GM21825 (cell line): ENCODE measurements at regions not wholly inside any gene's neighbourhood (a gene's known extent, or its start where the extent isn't known, plus 50 kb on each side); places are given as distances from the start of the nearest gene placed in this dataset.

Source experiments
- ATAC-seq: cut with Tn5 transposase; IDR thresholded peaks from one replicate; pipeline ENCODE4 v1.9.1; 2021; ENCODE audit warnings: mild to moderate bottlenecking, moderate library complexity; ENCODE audit not compliant: unreplicated experiment

DNA sequence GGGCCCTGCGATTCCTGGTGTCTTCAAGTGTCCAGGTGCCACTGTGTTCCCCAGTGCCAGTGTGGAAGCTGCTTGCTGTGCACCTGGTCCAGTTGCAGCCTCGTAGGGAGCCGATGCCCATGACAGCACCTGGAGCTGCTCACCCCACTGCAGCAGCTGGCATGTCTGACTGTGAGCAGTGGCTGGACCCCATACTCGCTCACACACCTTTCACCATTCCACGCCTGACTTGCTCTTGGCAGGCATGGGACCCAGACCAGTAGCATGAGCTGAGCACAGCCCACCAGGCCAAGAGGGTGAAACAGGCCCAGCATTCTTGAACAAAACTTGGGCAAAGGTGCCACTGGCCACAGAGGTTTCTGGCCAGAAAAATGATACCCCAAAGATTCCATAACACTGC is 124.5 kb upstream of the THY1 start:
- no peak for ATAC-seq

DNA sequence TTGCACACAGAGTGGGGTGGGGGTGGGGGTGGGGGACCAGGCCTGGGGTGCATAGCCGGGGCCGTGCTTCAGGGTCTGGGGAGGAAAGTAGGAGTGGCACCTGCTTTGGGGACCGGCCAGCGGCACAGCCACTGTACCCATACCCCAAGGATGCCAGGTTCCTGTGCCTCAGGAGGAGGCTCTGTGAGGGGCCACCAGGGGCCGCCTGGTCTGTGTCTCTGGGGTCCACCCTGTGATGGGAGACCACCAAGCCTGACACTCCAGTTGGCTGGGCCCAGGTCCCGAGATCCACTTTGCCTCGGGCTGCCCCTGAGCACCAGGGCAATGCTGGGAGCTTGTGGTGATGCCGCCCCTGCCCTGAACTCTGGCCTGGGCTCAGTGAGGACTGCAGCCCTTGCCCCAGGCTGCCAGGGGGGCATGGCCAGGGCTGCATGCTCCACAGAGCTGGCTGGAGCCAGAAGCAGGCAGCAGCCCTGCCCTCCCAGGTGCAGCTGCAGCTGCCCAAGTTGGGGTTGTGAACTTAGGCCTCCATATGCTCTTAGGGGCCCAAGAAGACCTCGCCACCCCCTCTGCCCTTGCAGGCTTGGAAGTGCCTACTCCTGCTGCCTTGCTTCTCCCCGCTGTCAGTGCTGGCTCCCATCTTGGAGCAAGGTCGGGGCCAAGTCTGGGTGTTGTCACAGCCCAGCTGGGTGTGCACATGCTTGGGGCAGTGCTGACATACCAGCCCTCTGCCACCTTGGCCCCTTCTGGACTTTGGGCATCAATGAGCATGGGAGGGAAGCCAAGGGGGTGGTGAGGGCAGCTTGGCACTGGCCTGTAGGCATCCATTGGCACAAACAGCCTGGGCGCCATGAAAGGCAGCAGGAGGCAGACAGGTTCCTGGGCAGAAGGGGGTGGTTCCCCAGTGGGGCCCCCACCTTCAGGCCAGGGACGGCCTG is 123.3 kb upstream of the THY1 start:
- ATAC-seq = no peak

DNA sequence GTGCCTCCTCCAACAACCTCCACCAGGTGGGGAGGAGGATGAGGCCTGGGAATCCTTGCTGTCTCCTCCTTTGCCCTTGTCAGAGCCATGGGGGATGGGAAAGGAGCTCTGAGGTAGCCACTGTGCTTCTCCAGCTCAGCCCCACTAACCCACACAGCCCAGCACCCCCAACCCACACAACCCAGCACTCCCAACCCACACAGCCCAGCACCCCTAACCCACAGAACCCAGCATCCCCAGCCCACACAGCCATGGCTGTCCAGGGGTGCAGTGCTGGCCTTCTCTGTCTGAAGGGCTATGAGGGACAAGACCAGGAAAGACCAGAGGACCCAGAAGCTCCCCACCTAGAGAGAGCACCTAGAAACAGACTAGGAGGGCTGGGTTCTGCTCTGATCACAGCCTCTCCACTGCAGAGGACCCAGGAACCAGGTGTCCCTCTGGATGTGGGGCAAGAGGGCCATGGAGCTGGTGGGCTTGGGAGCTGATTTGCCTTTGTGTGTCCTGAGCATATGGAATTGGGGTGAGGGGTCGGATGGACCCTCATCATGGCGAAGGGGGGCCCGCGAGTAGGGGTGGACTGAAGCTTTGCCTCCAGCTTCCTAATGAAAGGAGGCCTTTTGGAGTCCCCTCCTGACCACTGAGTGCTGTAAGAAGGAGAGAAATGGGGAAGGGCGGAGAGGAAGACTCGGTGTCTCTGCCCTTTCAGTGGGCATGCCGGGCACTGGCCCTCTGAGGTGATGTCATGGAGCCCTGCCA is 117.6 kb upstream of the THY1 start:
- no peak for ATAC-seq

DNA sequence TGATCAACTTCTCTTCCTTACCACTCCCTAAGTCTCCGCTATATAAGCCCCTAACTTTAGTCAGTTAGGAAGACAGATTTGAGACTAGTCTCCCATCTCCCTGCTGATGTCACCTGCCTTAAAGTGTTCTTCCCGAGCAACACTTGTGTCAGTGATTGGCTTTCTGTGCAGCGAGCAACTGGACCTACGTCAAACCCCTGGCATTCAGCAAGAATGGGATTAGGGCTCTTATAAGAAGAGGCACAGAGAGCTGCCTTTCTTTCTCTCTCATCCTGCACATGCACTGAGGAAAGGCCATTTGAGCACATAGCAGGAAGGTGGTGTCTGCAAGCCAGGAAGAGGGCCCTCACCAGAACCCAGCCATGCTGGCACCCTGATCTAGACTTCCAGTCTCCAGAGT is 116.6 kb upstream of the THY1 start:
- ATAC-seq = no peak

DNA sequence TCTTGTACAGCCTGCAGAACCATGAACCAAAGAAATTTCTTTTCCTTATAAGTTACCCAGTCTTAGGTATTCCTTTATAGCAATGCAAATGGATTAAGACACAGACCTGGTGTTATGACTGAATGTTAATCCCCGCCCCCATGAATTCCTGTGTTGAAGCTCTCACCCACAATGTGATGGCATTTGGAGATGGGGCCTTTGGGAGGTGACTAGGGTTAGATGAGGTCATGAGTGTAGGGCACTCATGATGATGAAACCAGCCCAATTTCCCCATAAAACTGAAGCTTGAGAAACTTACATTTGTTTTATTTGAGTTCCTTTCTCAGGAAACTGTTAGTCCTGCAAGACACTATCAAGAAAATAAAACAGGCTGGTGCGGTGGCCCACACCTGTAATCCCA is 115.8 kb upstream of the THY1 start:
- ATAC-seq = no peak

DNA sequence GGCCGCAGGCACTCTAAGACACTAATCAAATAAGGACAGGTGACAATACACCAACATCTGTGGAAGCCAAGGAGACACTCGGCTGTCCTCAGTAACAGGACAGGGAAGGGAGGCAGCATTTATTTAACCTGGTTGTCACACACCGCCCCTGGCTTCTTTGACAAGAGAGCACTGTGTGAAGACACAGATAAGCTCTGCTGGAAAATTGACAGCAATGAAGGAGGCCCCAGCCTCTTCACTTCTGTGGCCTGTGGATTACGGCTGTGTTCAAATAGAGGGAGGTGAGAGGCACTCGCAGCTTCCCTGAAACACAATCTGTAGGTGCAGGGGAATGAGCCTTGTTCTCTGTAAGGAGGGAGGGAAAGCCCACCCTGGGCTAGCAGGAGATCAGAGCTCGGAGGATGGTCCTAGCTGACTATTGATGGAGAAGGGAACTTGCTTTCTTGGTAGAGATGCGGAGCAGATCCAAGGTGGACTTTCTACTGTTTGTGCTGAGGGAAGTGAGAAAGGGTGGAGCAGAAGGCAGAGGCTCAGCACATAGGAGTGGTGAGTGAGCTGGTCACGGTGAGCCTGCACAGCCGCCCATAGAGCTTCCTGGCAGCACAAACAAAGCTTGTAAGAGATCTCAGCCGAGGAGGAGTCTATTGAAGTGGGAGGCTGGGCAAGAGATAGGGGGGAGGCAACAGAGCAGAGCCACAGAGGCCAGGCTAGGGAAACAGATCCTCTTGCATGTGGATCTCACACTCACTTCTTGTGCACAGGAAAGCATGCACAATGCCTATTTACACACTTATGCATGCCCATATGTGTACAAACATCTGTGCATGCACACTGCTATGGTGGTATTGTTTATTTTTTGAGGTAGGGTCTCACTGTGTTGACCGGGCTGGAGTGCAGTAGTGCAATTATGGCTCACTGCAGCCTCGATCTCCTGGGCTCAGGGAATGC is 114.6 kb upstream of the THY1 start:
- no peak for ATAC-seq

DNA sequence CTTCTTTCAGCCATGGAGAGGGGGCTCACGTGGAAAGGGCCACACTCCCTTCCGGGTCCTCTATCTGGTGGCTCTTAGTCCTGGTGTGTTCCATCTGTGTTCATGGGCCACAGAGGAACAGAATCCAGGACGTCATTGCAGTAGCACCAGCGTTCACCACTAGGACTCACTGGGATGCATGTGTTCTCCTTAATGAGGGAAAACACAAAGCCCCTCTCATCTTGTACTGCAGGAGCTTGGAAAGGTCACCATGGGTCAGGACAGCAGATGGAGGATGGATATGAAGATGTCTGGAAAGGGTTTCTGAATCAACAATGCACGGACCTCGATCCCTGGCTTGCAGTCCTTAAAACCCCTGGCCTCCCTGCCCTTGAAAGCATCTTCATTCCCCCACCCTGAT is 113.8 kb upstream of the THY1 start:
- no peak for ATAC-seq

DNA sequence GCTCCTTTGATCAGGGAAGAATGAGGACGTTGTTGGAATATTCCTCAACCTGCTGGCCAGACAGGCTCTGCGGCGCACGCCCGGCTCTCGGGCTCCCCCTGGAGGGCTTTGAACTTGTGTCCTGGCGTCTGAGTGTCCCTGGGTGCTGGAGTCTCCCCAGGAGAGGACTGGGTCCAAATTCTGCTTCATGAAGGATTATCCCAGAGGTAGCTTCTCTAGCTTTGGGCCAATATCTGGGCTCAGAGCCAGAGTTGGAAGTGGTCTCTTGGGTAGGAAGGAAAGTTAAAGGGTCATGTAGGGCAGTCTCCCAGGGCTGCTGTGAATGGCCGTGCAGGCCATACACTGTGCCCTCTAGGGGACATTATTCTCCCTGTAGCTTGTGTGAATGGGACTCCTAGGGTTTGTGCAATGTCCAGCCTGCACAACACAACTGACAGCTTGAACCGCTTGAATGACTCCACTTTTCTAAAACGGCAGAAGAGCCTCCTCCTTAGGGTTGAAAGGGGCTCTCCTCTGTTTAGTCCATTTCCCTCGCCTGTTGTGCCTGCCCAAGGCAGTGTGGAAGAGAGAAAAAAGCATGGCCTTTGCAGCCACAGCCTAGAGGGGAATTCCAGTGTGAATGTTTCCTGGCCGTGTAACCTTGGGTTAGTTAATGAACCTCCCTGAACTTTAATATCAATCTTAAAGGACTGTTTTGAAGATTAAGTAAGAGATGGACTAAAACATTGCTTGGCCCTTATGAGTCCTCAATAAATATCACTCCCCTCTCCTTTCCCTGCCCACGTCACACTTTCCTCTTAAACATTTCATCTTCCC is 111.2 kb upstream of the THY1 start:
- ATAC-seq = no peak

DNA sequence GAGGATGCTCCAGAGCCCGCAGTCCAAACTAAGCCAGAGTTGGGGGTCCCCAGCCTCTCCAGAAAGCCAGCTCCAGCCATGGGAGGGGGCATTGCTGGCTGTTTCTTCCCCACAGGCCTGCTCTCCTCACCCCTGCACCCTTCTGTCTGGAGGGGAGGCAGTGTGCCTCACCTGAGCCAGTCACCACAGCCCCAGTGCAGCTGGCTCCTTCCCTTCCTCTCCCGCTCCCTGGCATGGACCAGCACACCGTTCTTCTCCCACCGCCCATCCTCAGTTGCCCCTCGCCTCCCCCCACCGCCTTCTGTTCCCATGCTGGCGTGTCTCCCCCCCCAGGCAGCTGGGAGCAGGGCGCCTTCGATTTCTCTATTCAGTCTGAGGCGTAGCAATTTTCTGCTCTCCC is 110.5 kb upstream of the THY1 start:
- no peak for ATAC-seq

DNA sequence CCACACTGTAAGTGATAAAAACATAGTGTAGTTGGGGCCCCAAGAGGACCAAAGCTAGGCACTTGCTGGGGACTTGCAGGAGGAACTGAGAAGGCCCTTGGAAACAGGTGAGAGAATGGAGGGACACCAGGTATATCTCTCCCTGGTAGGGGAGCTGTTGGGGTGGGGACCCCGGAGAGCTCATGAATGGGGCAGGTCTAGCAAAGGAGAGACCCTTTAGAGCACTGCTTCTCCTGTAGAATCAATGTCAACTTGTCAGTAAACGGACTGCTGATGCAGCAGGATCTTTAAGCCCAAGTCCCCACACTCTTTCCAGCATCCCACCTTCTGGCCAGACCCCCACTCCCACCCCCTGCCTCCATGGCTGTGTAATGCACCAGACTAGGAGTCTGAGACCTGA is 109.6 kb upstream of the THY1 start:
- ATAC-seq = no peak

DNA sequence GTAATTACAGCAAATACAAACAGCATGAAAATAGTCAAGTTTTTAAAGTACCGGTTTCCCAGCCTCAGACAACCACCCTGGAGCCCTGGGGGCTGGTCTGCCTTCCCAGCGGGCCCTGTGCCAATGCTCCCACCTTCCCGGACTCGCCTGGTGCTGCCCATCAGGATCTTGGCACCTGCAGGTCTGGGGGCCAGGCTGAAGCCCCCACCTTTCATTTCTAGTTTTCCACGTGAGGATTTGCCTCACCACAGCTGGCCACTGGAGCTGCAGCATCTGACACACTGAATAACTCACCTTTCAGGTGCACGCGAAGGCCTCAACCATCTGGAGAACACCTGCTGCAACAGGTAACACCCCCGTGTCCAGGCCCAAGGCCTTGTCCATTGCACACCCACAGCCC is 108.7 kb upstream of the THY1 start:
- ATAC-seq = no peak

DNA sequence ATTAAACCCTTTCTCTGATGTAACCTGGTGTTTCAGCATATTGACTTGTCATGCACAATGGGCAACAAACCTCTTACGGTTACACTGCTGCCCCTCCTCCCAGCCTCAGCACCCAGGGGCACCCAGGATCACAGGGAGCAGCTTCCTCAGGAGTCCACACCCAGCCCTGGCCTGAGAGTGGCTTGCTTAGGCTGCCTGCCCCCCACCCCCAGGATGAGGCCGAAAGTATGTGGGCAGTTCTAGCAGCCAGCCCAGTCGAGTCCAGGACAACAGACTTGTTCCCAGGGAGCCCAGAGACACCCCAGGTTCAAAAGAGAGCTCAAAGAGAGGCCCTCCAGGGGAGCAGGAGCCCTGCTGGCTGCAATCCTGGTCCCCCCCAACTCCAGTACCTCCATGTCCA is 108.1 kb upstream of the THY1 start:
- no peak for ATAC-seq

DNA sequence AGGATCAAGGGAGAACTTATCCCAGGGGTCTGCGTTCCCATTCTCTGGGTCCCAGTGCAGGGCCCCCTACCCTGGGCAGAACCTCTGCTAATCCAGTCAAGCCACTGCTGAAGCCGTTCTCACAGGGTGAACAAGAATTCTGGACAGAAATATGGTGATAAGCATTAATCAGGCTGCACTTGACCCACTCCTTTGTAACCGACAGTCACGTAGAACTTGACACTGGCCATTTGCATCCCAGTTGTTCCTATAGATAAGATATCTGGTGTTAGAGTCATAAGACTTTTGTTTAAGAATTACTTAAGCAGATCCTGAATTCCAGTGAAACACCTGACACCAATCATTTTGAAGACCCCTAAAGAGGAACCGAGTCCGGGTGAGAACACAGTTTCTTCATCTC is 107.5 kb upstream of the THY1 start:
- no peak for ATAC-seq

DNA sequence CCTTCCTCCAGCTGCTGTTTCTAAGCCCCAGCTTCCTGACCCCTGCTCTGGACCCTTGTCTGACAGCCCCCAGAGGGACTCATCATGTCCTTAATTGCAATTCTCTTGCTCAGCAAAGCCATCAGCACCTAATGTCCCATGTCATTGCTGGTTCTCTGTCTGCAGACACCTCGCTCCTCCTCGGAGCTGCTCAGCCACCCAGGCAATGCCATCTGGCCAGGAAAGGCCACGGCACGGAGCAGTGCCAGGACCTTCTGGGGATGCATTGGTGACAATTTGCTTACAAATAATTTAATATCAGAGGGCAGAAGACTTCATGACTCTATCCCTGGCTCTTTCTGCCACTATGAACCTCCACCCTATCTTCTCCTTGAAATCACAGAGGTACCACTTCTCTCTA is 107.0 kb upstream of the THY1 start:
- ATAC-seq = no peak

DNA sequence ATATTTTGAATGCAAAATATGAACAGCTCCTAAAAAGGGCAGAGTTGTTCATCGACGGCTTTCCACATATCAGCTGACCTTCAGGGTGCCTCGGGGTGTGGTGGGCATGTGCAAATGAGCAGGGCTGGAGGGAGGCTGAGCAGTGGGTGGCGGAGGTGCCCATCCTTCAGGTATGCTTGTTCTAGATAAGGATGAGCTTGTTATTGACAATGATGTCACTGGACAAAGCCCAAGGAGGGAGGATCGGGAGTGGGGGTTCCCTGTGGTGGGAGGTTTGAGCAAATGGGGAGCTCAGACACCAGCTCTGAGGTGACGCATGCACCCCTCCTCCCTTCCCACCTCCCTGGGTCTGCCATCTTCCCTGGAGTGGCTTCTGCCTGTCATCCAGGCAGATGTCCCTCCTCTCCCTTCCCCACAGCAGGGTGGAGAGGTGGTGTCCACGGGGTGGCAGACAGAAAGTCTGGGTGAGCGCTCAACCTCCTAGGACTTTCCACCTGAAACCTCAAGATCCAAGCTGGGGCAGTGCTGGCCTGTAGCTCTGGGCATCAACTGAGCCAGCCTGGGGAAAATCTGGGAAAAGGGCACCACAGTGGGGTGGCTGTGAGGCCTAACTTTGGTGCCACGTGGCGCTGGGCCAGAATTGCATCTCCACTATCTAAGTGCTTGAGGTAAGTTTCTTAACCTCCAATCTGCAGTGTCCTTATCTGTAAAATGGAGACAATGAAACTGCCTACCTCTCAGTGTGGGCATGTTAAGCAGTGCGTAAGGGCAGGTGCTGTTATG is 106.3 kb upstream of the THY1 start:
- no peak for ATAC-seq

DNA sequence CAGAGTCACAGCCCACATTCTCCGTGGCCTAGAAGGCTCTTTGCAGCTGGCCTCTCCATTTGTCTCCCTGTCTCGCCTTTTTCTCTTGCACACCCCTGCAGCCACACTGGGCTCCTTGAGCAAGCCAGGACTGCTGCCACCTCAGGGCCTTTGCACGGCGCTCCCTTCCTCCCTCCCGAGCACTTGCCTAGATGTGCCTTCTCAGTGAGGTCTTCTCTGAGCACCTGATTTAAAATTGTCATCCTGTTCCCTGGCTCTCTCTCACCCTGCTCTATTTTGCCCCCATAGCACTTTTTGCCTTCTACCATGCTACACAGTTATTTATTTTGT is 102.9 kb upstream of the THY1 start:
- no peak for ATAC-seq

DNA sequence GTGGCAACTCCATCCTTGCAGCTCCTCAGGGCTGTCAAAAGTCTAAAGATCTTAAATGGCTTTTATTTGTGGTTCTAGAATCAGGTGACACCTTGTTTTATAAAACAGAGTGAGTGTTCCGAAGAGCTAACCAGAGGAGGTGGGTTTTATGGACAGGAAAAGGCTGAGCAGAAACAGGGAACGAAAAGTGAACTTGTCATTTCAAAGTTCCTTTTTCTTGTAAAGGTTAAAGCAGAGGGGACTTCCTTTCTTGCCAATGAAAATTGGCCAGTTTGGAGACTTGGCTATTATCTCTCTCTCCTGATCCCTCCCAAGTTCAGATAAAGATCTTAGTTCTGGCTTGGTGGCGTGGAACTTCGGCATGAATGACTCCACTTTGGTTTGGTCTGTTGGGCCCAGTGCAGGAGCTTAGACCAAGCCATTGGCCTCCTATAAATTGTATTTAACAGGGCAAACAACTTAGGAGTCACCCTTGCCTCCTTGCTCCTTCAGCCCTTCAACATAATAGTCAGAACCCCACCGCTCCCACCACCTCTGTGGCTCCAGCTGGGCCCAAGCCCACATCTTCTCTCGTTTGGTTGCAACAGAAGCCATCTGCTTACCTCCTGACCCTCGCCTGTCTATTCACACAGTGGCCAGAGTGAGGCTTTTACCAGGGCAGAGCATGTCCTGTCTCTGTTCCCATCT is 102.4 kb upstream of the THY1 start:
- no peak for ATAC-seq

DNA sequence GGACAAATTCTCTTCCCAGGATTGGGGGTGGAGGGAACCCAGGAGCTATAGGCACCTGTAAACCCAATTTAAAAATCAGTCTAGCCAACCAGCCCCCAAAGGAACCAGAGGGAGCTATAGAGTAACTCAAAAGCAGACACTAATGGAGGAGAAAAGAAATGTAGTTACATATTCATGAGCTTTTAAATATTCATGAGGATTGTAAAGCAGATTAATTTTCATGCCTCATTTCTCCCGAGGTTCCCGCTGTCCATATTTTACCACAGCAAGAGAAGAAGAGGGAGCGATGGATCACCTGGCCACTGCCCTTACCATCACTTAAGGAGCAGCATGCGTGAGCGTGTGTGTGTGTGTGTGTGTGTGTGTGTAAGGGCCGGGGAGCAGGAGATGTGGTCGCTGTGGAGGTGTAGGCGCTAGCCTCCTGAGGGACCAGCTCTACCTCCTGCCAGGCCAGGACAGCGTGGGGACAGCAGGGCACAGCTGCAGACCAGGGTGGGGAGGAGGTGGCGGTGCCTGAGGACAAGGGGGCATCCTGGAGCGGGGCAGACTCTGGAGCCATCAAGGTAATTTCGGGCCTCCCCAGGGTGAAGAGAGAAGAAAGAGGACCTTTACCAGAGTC is 100.7 kb upstream of the THY1 start:
- no peak for ATAC-seq

DNA sequence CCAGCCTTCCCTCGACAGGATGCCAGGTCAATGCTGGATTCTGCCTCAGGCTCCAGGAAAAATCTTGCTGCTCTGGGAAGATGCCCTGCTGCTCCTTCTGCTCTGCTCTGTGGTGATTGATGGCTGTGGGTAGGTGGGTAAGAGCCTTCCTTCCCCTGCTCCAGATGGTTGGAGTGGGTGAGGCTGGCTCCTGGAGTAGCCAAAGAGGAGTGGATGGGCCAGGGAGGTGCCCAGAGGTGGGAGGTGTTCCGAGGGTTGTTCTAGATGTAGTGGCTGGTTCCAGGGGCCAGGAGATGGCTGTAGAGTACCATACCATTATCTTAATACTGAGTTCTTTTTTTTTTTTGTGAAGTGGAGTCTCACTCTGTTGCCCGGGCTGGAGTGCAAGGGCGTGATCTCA is 99.6 kb upstream of the THY1 start:
- no peak for ATAC-seq
